SU-DHL-6 (cell line): ENCODE measurements at regions not wholly inside any gene's neighbourhood (a gene's known extent, or its start where the extent isn't known, plus 50 kb on each side); places are given as distances from the start of the nearest gene placed in this dataset.

ENCODE experiments used
- CTCF ChIP-seq: fragments of 200-600 bp; sonication (generic); IDR thresholded peaks from one replicate; pipeline ENCODE4 v1.5.1; 2017; ENCODE audit warnings: antibody characterized with exemption, mild to moderate bottlenecking, low read length, moderate library complexity; ENCODE audit not compliant: insufficient read depth, poor library complexity, severe bottlenecking
- EZH2phosphoT487 ChIP-seq: fragments of 200-600 bp; sonication (generic), shearing (Covaris generic); conservative IDR thresholded peaks from 2 replicates; pipeline ENCODE4 v1.6.1; 2018; ENCODE audit warnings: mild to moderate bottlenecking, antibody characterized with exemption, low read length, moderate library complexity, mixed read lengths

- no peak for TF ChIP-seq EZH2phosphoT487
- TF ChIP-seq CTCF = no peak
Observed at GRCh38 chr12:73529954-73530353, 1007.7 kb upstream of the ATXN7L3B start.
